ENCODE measurements at regions not wholly inside any gene's neighbourhood (a gene's known extent, or its start where the extent isn't known, plus 50 kb on each side); places are given as distances from the start of the nearest gene placed in this dataset.
"Not testable (repeated sequence)": the region's sequence is repeated elsewhere in the genome, so short reads cannot be mapped to it uniquely, and the experiment has no call there.

DNA sequence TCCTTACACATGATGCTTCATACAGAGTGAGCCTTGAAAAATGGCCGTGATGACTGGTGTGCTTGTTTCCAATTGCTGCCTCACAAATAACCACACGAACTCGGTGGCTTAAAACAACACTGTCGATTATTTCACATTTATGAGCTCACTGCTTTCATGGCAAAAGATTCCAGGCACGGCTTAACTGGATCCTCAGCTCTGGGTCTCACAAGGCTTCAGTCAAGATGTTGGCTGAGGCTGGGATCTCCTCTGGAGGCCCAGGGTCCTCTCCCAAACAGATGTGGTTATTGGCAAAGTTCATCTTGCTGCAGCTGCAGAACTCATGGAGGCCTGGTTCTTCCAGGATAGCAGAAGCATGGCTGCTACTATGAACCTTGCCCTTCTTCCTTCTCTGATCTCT is 144.6 kb downstream of the TFAP2C start:
- DNase-seq, result no peak

DNA sequence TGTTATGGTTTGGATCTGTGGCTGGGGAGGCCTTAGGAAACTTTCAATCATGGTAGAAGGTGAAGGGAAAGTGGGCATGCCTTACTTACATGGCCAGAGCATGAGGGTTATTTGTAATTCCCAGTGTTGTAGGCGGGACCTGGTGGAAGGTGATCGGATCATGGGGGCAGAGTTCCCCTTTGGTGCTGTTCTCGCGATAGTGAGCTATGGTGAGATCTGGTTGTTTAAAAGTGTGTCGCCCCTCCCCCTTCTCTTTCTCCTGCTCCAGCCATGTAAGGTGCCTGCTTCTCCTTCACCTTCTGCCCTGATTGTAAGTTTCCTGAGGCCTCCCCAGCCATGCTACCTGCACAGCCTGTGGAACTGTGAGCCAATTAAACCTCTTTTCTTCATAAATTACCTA is 145.8 kb downstream of the TFAP2C start:
- no peak for DNase-seq

DNA sequence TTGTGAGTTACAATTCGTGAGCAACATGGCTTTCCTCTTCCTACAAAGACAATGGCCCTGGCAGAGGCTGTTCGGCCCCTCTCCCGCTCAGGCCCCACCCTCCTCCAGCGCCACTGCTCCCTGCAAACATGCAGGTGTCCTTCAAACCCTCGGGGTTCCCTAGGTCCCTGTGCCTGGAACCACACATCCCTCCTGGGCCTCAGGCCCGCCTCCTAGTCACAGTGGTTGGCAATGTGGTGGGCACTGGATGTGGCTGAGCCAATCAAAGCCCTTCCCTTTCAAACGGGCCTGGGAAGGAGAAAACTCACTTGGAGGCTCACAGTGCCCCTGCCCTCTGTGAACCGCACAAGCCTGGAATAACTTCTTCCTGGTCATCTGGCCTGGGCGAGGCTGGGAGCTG is 147.2 kb downstream of the TFAP2C start:
- no peak for DNase-seq

DNA sequence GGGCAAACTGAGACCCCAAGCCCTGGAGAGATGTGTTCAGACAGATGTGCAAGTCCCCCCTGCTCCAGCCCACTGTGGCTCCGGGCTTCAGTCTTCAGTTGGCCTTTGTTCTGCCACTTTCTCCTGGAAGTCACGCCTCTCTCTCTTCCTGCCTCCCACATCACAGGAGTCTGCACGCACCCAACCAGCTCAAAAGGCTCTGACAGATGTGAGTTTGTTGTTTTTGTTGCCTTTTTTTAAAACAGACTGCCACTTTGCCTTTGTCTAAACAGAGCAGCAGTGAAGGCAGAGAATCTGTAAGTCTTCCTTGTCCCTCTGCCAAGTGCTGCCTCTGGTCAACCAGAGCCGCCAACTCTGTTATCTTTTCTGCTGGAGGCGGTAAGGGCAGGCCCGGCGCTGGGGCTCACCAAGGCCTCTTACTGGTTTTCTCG is 149.7 kb downstream of the TFAP2C start:
- no peak for DNase-seq

DNA sequence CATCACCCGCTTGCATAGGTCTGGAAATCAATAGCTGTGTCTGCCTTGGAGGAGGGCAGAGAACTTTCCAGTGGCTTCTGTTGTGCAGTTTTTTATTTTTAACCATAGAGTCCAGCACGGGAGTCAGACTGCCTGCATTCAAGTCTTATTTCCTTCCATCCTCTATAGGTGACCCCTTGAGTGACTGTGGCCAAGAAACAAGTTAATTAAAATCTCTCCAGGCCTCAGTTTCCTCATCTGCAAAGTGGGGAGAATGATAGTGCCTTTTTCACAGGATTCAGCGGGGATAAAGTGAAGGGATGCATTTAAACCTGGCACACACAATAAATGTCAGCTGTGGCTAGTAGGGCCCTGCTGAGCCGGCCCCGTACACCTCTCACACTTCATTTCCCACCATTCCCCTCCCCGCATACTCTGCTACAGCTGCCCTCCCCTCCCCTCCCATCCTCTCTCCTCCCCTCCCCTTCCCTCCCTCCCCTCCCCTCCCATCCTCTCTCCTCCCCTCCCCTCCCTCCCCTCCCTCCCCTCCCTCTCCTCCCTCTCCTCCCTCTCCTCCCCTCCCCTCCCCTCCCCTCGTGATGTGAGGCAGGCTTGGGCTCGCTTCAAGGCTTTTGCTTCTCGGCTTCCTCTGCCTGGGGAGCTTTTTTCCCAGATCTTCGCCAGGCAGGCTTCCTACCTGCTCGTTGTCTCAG is 150.5 kb downstream of the TFAP2C start:
- DNase-seq, result no peak

DNA sequence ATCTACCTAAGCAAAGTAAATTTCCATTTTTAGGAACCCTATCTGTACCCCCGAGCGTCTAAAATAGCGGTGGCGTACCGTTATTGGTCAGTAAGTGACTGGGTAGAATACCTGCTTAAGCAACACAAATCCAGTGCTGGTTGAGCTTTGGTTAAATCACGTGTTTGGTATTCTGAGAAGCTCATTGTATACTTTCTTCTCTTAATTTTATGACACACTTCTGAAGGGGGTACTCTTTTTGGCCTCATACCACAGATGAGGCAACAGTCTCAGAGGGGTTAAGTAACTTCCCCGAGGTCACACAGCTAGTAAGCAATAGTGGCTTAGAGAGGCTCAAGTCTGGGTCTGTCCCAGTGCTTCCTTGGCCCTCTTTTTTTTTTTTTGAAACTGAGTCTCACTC is 151.2 kb downstream of the TFAP2C start:
- no peak for DNase-seq

DNA sequence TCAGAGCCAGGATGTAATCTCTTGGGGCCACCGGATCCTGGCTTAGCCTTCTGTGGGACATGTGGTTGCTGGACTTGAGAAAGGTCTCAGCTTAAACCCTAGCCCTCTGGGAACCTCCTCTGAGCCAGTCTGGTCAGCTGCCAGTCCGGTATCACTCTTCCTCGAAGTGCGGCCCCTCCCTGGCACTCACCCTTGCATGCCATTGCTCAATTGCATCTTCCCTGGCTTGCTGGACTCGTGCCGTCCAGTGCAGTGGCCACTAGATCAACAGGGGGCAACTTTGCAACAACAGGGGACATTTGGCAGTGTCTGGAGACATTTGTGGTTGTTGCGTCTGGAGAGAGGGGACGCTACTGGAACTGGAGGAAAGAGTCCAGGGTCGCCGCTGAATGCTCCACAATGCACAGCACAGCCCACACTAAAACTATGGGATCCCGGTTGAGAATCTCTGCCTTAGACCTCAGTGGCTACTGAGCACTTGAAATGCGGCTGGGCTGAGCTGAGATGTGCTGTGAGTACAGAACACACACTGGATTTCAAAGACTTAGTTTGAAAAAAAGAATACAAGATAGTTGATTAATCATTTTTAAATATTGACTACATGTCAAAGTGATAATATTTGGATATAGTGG is 152.1 kb downstream of the TFAP2C start:
- no peak for DNase-seq

DNA sequence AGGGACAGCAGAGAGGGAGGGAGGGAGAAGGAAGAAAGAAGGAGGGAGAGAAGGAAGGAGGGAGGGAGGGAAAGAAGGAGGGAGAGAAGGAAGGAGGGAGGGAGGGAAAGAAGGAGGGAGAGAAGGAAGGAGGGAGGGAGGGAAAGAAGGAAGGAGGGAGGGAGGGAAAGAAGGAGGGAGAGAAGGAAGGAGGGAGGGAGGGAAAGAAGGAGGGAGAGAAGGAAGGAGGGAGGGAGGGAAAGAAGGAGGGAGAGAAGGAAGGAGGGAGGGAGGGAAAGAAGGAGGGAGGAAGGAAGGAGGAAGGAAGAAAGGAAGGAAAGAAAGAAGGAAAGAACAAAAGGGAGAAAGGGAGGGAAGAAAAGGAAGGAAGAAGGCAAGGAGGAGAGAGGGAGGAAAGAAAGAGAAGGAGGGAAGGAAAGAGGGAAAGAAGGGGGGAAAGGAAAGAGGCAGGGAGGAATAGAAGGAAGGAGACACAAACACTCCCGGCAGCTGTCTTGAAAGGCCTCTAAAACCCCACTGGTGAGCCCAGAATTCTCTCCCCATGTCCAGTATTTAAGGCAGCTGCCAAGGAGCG is 153.0 kb downstream of the TFAP2C start:
- DNase-seq, result not testable (repeated sequence)

DNA sequence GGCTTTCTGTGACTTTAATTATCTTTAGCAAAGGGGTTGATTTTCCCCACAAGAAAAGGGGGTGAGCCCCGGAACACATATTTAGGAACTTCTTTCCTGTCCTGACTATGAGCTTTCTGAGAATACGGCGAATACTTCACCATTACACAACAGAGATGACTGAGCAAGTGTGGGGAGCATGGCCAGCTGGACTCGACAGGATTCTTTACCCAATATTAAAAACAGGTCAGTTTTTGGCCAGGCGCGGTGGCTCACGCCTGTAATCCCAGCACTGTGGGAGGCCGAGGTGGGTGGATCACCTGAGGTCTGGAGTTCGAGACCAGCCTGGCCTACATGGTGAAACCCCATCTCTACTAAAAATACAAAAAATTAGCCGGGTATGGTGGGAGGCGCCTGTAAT is 153.7 kb downstream of the TFAP2C start:
- DNase-seq, result not testable (repeated sequence)

DNA sequence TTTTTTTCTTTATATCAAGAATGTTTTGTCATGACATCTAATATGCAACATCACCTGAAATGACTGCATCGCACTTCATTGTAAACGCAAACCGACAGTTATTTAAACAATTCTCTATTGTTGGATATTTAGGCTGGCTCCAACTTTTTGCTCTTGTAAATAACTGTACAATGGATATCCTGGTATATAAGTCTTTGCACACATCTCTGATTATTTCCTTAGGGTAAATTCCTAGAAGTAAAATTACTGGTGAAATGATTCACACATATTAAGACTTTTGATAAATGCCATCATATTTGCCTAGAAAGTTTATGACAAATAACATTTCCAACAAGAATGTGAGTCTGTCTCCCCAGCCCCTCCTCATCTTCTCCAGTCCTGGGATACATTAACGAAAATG is 154.7 kb downstream of the TFAP2C start:
- DNase-seq, result no peak

DNA sequence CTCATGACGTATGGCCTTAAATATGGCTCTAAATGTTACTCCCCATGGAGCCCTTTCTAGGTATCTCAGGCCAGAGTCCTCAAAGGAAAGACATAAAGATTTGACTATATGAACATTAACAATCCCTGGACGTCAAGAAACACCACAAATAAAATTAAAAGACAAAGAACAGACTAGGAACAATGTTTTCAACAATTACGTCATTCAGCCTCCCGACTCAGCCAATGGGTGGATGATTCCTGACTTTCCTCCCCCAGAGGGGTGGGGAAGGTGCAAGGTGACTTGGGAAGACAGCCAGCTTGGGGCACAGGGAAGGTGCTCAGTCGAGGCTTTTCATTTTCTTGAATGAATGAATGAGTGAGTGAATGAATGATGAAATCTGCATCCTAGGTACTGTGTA is 157.4 kb downstream of the TFAP2C start:
- DNase-seq, result no peak

DNA sequence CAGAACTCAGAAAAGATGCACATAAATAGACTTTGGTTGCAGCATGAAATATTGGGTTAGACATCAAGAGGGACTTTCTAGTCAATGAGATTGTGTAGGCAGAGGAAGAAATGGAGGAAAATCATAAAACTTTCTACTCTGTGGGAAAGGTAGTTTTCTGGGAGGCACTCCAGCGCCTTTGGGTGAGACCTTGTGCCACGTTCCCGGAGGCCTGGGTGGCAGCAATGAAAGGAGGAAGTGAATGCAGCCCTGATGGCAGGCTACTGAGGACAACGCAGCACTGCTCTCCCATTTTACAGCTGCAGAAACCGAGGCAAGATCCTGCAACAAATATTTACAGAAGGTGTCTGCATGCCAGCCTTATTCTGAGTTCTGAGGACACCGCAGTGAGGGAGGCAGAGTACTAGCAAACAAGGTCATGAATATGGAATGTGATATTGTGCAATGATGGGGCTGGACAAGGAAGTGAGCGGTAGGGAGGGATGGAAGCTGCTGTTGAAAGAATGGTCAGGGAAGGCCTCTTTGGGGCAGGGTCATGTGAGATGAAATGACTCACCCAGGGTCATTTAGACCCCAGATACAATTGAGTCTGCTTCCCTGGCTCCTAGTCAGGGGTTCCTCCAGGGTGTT is 159.1 kb downstream of the TFAP2C start:
- DNase-seq, result no peak

DNA sequence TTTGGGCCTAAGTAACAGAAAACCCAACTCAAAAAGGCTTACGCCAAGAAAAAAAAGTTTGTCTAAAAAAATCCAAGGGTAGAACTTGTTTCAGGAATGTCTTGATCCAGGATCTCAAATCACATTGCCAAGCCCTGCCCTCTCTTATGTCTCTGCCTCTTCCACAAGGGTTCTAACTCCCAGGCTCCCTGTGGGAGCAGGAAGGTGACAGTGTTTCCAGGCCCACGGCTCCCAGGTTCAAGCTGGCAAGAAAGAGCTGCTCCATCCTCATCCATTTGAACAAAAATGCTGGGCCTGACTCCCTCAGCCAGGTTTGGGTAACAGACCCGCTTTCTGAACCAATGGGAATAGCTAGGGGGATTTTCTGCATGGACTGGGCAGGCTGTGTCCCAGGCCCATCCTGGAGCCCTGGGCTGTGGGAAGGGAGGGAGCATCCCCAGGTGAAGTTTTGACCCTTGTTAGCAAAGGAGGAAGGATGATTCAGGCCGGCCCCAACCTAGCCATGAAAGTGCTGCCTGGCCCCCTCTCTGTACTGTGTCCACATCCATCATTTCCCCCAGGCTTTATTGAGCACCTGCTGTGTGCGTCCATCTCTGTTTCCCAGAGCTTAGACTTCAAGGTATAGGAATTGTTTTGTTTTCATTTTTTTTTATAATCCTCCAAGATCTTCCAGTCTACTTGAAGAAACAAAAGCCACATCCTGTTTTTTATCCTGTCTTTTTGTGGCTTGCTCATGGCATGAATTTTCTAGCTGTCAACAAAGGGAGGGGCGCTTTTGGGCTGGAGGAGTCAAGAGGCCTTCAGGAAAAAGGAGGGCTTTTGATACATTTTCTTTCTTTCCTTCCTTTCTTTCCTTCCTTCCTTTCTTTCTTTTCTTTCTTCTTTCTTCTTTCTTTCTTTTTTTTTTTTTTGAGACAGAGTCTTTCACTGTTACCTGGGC is 159.8 kb downstream of the TFAP2C start:
- no peak for DNase-seq

DNA sequence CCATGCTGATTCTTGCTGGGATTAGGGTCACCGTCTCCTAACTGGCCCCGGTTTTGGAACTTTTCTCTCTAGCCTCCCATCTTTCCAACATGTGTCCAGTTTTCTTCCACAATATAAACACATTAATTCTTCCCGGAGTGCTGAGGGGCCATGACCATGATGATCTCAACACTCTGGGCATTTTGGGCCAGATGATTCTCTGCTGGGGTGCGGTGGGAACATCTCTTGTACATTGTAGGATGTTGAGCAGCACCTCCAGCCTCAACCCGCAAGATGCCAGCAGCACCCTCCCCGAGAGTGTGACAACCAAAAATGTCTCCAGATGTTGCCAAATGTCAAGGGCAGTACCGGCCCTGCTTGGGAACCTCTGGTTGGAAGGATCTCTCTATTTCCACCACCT is 164.8 kb downstream of the TFAP2C start:
- DNase-seq, result no peak

DNA sequence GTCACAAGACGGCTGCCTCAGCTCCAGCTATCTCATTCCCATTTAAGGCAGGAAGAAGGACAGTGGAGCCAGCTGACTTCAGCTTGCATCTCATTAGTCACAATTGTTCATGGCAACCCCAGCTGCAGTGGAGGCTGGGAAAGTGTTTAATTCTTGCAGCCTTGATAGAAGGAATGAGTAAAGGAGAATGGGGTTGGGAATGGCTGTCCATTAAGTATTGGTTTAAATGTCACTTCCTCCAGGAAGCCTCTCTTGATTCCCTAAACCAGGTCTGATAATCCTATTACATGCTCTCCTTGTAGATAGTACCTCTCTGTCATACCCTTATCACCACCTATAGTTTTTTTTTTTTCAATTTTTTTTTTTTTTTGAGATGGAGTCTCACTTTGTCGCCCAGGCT is 166.4 kb downstream of the TFAP2C start:
- DNase-seq, result no peak

DNA sequence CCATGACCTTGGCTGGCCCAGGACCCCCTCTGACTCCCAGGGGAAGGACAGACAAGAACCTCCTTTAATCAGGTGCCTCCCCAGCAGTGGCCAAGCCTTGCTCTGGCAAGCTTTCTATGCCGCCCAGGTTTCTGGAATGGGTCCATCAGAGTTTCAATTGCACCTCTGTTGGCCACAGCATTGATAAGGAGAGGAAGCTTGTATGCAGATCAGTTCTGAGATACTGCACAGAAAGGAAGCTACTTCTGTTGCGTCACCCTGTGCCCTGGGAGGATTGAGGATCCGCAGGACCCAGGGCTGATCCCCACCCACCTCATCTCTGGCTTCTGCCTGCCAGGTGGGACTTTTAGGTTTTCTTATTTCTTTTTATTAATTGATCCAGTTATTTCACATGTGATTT is 167.2 kb downstream of the TFAP2C start:
- DNase-seq, result no peak

DNA sequence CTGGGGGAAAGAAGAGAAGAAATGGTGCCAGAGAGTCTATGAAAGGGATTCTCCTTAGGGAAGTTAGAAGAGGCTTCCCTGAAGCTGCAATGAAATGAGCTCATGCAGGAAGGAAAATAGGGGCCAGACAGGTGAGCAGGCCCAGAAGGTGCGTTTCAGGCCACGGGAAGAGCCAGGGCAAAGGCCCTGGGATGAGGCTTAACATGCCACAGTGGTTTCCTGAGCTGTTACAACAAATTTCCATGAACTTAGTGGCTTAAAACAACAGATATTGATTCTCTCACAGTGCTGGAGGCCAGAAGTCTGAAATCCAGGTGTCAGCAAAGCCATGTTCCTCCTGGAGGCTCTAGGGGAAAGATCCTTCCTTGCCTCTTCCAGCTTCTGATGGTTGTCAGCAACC is 167.9 kb downstream of the TFAP2C start:
- DNase-seq, result no peak

DNA sequence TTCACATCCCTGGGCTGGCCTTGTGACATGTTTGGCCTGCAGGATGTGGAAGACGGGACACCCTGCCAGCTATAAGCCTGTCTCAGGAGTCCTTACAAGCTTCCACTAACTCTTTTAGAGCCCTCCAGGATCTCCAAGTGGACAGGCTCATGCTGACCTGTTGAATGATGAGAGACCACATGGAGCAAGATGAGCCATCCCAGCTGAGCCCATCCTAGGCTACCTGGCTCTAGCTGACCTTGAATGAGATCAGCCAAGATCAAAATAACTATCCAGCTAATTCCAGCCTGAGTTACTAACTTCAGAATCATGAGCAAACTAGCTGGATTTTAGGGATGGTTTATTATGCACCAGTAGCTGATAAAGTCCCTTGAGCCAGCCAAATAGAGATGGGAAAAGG is 169.5 kb downstream of the TFAP2C start:
- no peak for DNase-seq

DNA sequence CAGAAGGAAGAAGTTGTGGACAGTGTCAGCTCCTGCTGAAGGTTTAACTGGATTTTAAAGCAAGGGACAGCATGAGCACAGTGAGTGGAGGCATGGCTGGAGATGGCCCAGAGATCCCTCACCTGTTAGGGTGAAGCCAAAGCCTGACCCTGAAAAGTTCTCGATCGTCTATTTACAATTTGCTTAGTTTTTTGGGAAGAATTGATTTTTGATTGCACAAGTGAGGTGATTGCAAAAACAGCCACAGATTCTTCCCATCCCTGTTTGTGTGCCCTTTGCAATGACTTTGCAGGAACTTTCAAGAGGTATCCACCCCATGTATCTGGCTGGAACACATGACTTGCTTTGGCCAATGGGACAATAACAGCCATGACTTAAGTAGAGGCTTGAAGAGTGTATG is 170.1 kb downstream of the TFAP2C start:
- DNase-seq, result no peak

DNA sequence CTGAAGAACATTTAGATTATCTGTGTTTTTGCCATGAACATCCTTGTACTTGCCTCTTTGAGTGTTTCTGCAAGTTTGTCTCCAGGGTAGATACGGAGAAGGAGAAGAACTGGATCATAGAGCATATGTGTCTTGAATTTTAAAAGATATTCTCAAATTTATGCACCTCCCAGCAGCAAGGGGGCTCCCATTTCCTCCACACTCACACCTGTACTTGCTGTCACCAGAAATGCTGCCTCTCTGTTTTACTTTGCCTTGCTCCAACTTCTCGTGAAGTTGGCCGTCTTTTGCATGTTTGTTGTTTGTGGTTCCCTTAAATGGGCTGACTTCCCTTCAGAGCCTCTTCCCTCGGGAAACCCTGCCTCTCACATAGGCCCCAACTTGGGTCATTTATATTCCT is 171.0 kb downstream of the TFAP2C start:
- DNase-seq, result no peak

DNA sequence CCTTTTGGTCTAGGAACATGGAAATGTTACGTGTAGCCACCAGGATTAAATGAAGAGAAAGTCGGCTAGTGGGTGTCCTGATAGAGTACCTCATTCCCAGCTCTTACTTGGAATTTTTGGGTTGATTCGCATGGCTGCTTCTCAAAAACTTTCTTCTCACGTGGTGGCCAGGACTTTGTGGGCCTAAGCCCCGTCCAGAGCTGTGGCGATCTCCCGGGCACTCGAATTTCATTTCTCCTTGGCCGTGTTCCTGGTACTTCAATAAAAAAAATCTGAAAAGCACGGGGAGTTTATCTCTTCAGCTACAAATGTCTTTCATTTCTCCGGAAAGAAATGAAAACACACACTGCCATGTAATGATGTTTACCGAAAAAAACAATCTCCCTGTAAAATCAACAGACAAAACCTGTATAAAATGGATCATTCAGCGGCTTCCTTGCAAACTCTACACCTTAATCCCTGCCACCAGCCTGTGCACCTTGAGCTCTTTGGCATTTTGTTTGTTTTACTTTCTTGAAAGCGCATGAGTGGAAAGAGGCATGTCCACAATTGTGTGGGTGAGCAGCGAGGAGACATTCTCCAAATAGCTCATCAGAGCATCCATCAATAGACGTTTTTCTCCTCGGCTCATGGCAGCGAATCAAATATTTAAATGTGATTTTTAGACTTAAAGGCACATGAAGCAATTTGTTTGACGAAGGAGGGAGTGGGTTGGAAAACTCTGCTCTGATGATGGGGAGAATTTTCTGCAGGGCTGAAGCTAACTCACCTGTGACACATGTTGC is 173.1 kb downstream of the TFAP2C start:
- no peak for DNase-seq

DNA sequence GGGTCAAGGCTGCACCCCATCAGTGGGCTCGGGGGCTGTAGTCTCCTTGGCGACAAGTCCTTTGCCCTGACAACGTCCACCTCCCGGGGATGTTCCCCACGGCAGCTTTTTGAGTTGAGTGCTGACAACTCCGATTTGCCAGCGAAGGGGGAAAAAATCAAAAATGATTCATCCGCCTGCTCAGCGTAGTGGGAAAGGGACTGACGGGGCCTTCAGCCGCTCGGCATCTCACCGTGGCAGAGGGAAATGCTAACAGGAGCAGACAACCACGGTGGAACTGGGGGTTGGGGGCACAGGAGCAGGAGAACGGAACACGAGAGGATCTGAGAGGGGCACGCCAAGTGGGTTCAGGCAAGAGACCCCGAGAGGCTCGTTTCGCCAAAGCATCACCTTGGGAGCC is 173.7 kb downstream of the TFAP2C start:
- no peak for DNase-seq

Data from activated effector memory CD4-positive, alpha-beta T cell treated with anti-CD3 and anti-CD28 coated beads, Interleukin-2, amount 50 U/mL, for 16 hours (primary cell).